ENCODE measurements at regions not wholly inside any gene's neighbourhood (a gene's known extent, or its start where the extent isn't known, plus 50 kb on each side); places are given as distances from the start of the nearest gene placed in this dataset.

- Histone ChIP-seq H3K4me1 (ENCODE audit: insufficient read depth, low read length) (no peaks in the 10 kb centered on the region), H3K27ac (ENCODE audit: low read length) (no peak overlapping the region), H3K9ac (ENCODE audit: low read depth, low read length) (no peak overlapping the region), H3K4me3 (ENCODE audit: low read length) (no peak overlapping the region), H3K9me3 (ENCODE audit: insufficient read depth, low read depth, low read length) (no peaks in the 10 kb centered on the region), H3K27me3 (ENCODE audit: insufficient read depth, low read length) (no peaks in the 10 kb centered on the region), H3K36me3 (ENCODE audit: insufficient read depth, low read depth, low read length) (no peaks in the 10 kb centered on the region)
These were observed 559.7 kb upstream of the ZEB2 start for GRCh38 chr2:145079641-145080040.

- no peaks in the 10 kb centered on the region for H3K27me3 ChIP-seq (ENCODE audit: insufficient read depth, low read length)
- no peak overlapping the region for H3K9ac ChIP-seq (ENCODE audit: low read depth, low read length)
- H3K4me3 ChIP-seq (ENCODE audit: low read length) = no peak overlapping the region
- H3K9me3 ChIP-seq (ENCODE audit: insufficient read depth, low read depth, low read length) = no peaks in the 10 kb centered on the region
- no peak overlapping the region for H3K27ac ChIP-seq (ENCODE audit: low read length)
- no peaks in the 10 kb centered on the region for H3K36me3 ChIP-seq (ENCODE audit: insufficient read depth, low read depth, low read length)
- H3K4me1 ChIP-seq (ENCODE audit: insufficient read depth, low read length) = no peaks in the 10 kb centered on the region
These were observed 559.0 kb upstream of the ZEB2 start for GRCh38 chr2:145078923-145079322.

- Histone ChIP-seq H3K9ac (ENCODE audit: low read depth, low read length) (no peak overlapping the region), H3K36me3 (ENCODE audit: insufficient read depth, low read depth, low read length) (no peaks in the 10 kb centered on the region), H3K27me3 (ENCODE audit: insufficient read depth, low read length) (no peaks in the 10 kb centered on the region), H3K9me3 (ENCODE audit: insufficient read depth, low read depth, low read length) (no peaks in the 10 kb centered on the region), H3K27ac (ENCODE audit: low read length) (no peak overlapping the region), H3K4me3 (ENCODE audit: low read length) (no peak overlapping the region), H3K4me1 (ENCODE audit: insufficient read depth, low read length) (no peaks in the 10 kb centered on the region)
These were observed 556.2 kb upstream of the ZEB2 start for GRCh38 chr2:145076085-145076484.

DNA sequence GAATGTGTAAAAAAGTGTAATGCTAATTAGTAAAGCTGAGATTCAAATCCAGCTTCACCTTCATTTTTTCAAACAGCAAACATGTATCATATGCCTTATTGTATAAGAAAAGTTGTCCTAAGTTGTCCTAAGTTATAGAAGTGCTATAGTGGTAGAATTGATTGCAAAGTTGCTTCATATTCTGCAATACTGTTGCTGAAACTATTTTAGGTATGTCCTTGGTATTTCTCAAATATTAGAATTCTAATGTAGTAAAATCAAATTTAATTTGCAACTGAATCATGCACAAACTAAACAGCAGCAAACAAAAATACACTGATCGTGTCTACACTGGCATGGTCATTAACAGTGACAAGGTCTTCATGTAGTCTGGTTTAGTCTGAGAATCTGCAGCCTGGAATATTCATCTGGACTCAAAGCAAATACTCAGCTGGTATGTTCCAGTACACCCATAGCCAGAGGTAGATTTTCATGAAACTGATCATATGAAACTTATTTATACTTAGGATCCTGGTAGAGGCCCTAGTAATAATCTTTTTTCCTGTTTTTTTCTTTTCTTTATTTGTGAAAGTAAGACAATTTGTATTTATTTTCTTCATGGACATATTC, 555.6 kb upstream of the ZEB2 start:
- Histone ChIP-seq H3K4me1 (ENCODE audit: insufficient read depth, low read length) (no peaks in the 10 kb centered on the region), H3K27me3 (ENCODE audit: insufficient read depth, low read length) (no peaks in the 10 kb centered on the region), H3K9me3 (ENCODE audit: insufficient read depth, low read depth, low read length) (no peaks in the 10 kb centered on the region), H3K4me3 (ENCODE audit: low read length) (no peak overlapping the region), H3K27ac (ENCODE audit: low read length) (no peak overlapping the region), H3K36me3 (ENCODE audit: insufficient read depth, low read depth, low read length) (no peaks in the 10 kb centered on the region), H3K9ac (ENCODE audit: low read depth, low read length) (no peak overlapping the region)

DNA sequence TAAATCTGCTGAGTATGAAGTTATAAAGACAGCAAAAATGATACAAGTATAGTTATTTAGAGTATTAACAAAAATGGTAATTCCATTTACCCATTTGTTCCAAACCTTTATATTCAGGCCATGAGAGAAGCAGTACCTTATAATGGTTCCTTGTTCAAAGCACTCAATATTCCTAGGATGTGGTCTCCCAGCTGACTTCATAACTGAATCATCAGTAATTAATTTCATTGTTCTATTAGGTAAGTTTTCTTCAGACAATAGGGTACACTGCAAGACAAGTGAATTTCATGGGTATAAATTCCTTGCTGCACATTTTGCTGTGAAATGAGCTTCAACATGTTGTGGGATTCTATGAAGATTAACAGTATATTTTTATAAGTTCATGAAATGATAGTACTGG, 550.8 kb upstream of the ZEB2 start:
- H3K9ac ChIP-seq (ENCODE audit: low read depth, low read length) = no peak overlapping the region
- H3K27ac ChIP-seq (ENCODE audit: low read length) = no peak overlapping the region
- H3K9me3 ChIP-seq (ENCODE audit: insufficient read depth, low read depth, low read length) = no peaks in the 10 kb centered on the region; the same call in 1 of the 2 replicates
- H3K4me1 ChIP-seq (ENCODE audit: insufficient read depth, low read length) = no peaks in the 10 kb centered on the region
- H3K27me3 ChIP-seq (ENCODE audit: insufficient read depth, low read length) = no peaks in the 10 kb centered on the region
- no peak overlapping the region for H3K4me3 ChIP-seq (ENCODE audit: low read length)
- H3K36me3 ChIP-seq (ENCODE audit: insufficient read depth, low read depth, low read length) = no peaks in the 10 kb centered on the region

DNA sequence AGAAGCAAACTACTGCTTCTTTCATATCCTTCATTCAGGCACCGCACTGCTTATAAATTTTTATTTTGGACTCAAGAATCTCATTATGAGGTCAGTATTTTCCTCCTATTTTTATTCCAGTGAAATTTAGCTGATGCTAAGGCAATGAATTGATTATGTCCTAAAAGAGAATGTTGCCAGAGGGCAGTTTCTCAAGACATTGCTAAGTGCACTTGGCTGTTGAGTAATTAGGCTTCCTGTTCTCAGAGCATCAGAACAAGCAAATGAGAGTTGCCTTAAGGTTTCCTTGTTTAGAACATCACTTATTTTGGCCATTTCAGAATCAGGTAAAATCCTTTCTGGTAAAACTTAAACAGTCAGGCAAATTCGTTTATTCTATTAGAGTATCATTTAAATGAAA, 548.6 kb upstream of the ZEB2 start:
- no peaks in the 10 kb centered on the region for H3K36me3 ChIP-seq (ENCODE audit: insufficient read depth, low read depth, low read length)
- no peak overlapping the region for H3K27ac ChIP-seq (ENCODE audit: low read length)
- no peaks in the 10 kb centered on the region for H3K4me1 ChIP-seq (ENCODE audit: insufficient read depth, low read length)
- no peak overlapping the region for H3K9ac ChIP-seq (ENCODE audit: low read depth, low read length)
- H3K4me3 ChIP-seq (ENCODE audit: low read length) = no peak overlapping the region
- no peaks in the 10 kb centered on the region; the same call in 1 of the 2 replicates for H3K9me3 ChIP-seq (ENCODE audit: insufficient read depth, low read depth, low read length)
- no peaks in the 10 kb centered on the region for H3K27me3 ChIP-seq (ENCODE audit: insufficient read depth, low read length)

DNA sequence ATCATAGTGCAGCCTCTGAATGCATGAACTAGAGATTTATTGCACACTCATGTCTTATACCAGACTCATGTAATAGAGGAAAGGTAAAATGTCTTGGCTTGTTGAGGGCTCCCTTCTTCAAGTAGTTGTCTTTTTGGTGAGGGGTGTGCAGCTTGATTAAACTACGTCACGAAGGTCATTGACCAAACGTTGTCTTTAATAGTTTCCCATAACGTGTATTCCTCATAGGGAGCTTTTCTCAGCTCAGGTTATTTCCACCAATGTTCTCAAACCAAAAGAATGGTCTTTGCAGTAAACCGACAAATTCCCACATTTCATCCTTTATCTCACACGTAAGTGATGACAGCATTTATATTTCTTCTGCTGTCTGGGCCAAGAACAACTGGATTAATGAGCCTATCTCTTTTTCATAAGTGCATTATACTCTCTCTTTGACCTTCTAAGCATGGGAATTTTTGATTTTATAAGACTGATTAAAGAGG, 547.7 kb upstream of the ZEB2 start:
- H3K27ac ChIP-seq (ENCODE audit: low read length) = no peak overlapping the region
- no peak overlapping the region for H3K4me3 ChIP-seq (ENCODE audit: low read length)
- no peaks in the 10 kb centered on the region for H3K4me1 ChIP-seq (ENCODE audit: insufficient read depth, low read length)
- no peaks in the 10 kb centered on the region for H3K27me3 ChIP-seq (ENCODE audit: insufficient read depth, low read length)
- no peaks in the 10 kb centered on the region; the same call in 1 of the 2 replicates for H3K9me3 ChIP-seq (ENCODE audit: insufficient read depth, low read depth, low read length)
- H3K9ac ChIP-seq (ENCODE audit: low read depth, low read length) = no peak overlapping the region
- no peaks in the 10 kb centered on the region for H3K36me3 ChIP-seq (ENCODE audit: insufficient read depth, low read depth, low read length)

DNA sequence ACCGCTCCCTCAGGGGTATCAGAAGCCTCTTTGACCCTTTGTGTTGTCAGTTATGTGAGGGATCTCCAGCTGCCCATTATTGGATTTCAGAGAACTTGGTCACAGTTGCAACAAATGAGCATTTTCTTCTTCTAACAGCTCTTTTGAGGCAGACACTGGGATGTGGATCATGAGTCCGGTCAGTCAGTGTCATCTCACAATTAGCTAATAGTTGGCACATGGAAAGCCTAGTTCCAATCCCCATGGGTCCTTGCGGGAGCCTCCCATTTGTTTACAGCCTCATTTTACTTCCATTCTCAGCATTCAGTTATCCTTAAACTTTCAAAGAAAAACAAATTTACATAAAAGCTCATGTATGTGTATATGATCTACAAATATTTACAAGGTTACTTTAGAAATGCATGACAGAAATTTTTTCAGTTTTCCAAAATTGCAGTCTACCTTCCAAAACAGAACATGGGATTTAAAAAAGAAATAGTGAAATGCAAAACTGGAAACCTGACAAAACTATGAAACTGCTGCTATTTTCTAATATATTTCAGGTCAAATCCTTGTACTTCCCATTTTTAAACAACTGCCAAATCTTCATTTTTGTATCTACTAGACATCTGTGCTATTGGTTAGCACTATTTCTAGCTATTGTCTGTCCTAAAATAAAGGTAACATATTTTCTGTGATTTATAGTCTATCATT, 547.1 kb upstream of the ZEB2 start:
- no peak overlapping the region for H3K27ac ChIP-seq (ENCODE audit: low read length)
- H3K9ac ChIP-seq (ENCODE audit: low read depth, low read length) = no peak overlapping the region
- no peaks in the 10 kb centered on the region; the same call in 1 of the 2 replicates for H3K9me3 ChIP-seq (ENCODE audit: insufficient read depth, low read depth, low read length)
- no peaks in the 10 kb centered on the region for H3K4me1 ChIP-seq (ENCODE audit: insufficient read depth, low read length)
- H3K27me3 ChIP-seq (ENCODE audit: insufficient read depth, low read length) = no peaks in the 10 kb centered on the region
- H3K36me3 ChIP-seq (ENCODE audit: insufficient read depth, low read depth, low read length) = no peaks in the 10 kb centered on the region
- H3K4me3 ChIP-seq (ENCODE audit: low read length) = no peak overlapping the region

GRCh38 chr2:145066151-145066661, 546.3 kb upstream of the ZEB2 start:
- Histone ChIP-seq H3K4me1 (ENCODE audit: insufficient read depth, low read length) (no peaks in the 10 kb centered on the region), H3K27me3 (ENCODE audit: insufficient read depth, low read length) (no peaks in the 10 kb centered on the region), H3K9ac (ENCODE audit: low read depth, low read length) (no peak overlapping the region), H3K9me3 (ENCODE audit: insufficient read depth, low read depth, low read length) (no peaks in the 10 kb centered on the region; the same call in 1 of the 2 replicates), H3K4me3 (ENCODE audit: low read length) (no peak overlapping the region), H3K36me3 (ENCODE audit: insufficient read depth, low read depth, low read length) (no peaks in the 10 kb centered on the region), H3K27ac (ENCODE audit: low read length) (no peak overlapping the region)

- Histone ChIP-seq H3K9ac (ENCODE audit: low read depth, low read length) (no peak overlapping the region), H3K4me3 (ENCODE audit: low read length) (no peak overlapping the region), H3K27ac (ENCODE audit: low read length) (no peak overlapping the region), H3K4me1 (ENCODE audit: insufficient read depth, low read length) (no peaks in the 10 kb centered on the region), H3K36me3 (ENCODE audit: insufficient read depth, low read depth, low read length) (no peaks in the 10 kb centered on the region), H3K27me3 (ENCODE audit: insufficient read depth, low read length) (no peaks in the 10 kb centered on the region), H3K9me3 (ENCODE audit: insufficient read depth, low read depth, low read length) (no peaks in the 10 kb centered on the region; the same call in 1 of the 2 replicates)
These were observed 545.4 kb upstream of the ZEB2 start for GRCh38 chr2:145065342-145065741.

DNA sequence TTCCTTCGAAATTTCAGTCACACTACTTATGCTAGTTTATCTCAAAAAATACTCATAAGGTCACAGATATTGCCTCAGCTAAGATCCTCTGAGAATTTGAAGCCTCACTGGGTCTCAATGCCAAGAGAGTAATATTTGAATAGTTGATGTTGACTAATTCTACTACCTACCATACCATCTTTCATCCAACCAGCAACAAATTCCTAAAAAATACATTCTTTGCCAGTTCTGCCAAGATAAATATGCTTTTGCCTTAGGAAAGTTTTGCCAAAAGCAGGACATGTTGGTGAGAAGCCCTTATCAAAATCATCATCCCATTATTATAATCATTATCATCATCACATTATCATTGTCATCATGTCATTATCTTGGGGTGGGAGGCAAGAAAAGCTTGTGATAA, 544.6 kb upstream of the ZEB2 start:
- H3K4me1 ChIP-seq (ENCODE audit: insufficient read depth, low read length) = peaks cover 3% of the 10 kb centered on the region; the same call in 1 of the 2 replicates
- no peaks in the 10 kb centered on the region for H3K36me3 ChIP-seq (ENCODE audit: insufficient read depth, low read depth, low read length)
- no peak overlapping the region for H3K9ac ChIP-seq (ENCODE audit: low read depth, low read length)
- no peaks in the 10 kb centered on the region for H3K27me3 ChIP-seq (ENCODE audit: insufficient read depth, low read length)
- no peak overlapping the region for H3K4me3 ChIP-seq (ENCODE audit: low read length)
- H3K27ac ChIP-seq (ENCODE audit: low read length) = no peak overlapping the region
- H3K9me3 ChIP-seq (ENCODE audit: insufficient read depth, low read depth, low read length) = no peaks in the 10 kb centered on the region; the same call in 1 of the 2 replicates

GRCh38 chr2:145060876-145061275, 541.0 kb upstream of the ZEB2 start:
- no peaks in the 10 kb centered on the region for H3K9me3 ChIP-seq (ENCODE audit: insufficient read depth, low read depth, low read length)
- H3K27ac ChIP-seq (ENCODE audit: low read length) = no peak overlapping the region
- H3K4me1 ChIP-seq (ENCODE audit: insufficient read depth, low read length) = peaks cover 6% of the 10 kb centered on the region; the same call in 1 of the 2 replicates
- H3K9ac ChIP-seq (ENCODE audit: low read depth, low read length) = no peak overlapping the region
- no peak overlapping the region for H3K4me3 ChIP-seq (ENCODE audit: low read length)
- no peaks in the 10 kb centered on the region for H3K36me3 ChIP-seq (ENCODE audit: insufficient read depth, low read depth, low read length)
- H3K27me3 ChIP-seq (ENCODE audit: insufficient read depth, low read length) = no peaks in the 10 kb centered on the region
